ENCODE measurements at regions not wholly inside any gene's neighbourhood (a gene's known extent, or its start where the extent isn't known, plus 50 kb on each side); places are given as distances from the start of the nearest gene placed in this dataset.

- no peak for TF ChIP-seq HBP1 (CRISPR knock-in tag; IDR thresholded peaks at IDR 0.05; ENCODE audit: low read depth)
- no peak for TF ChIP-seq ZFP91 (CRISPR knock-in tag; IDR thresholded peaks at IDR 0.05; ENCODE audit: borderline replicate concordance)
- TF ChIP-seq JUND (CRISPR knock-in tag; IDR thresholded peaks at IDR 0.05) = no peak
- TF ChIP-seq THAP9 (CRISPR knock-in tag; IDR thresholded peaks at IDR 0.05; ENCODE audit: borderline replicate concordance) = no peak
- no peak for TF ChIP-seq ZNF777 (CRISPR knock-in tag; IDR thresholded peaks at IDR 0.05)
- TF ChIP-seq HIVEP1 (CRISPR knock-in tag; IDR thresholded peaks at IDR 0.05) = no peak
- no peak for TF ChIP-seq TOE1 (CRISPR knock-in tag; IDR thresholded peaks at IDR 0.05)
- no peak for TF ChIP-seq SIX1 (CRISPR knock-in tag; IDR thresholded peaks at IDR 0.05; ENCODE audit: borderline replicate concordance)
- TF ChIP-seq CAMTA2 (CRISPR knock-in tag; IDR thresholded peaks at IDR 0.05; ENCODE audit: borderline replicate concordance) = no peak
- no peak for TF ChIP-seq NCOA1 (CRISPR knock-in tag; IDR thresholded peaks at IDR 0.05)
- TF ChIP-seq ZC3H4 (CRISPR knock-in tag; IDR thresholded peaks at IDR 0.05; ENCODE audit: borderline replicate concordance) = no peak
- TF ChIP-seq ZNF619 (CRISPR knock-in tag; IDR thresholded peaks at IDR 0.05) = no peak
- no peak for TF ChIP-seq ZXDC (CRISPR knock-in tag; IDR thresholded peaks at IDR 0.05)
- TF ChIP-seq FOXO1 (CRISPR knock-in tag; IDR thresholded peaks at IDR 0.05) = no peak
- TF ChIP-seq ZNF704 (CRISPR knock-in tag; IDR thresholded peaks at IDR 0.05; ENCODE audit: borderline replicate concordance) = no peak
- no peak for TF ChIP-seq ZNF44 (CRISPR knock-in tag; IDR thresholded peaks at IDR 0.05)
Measured at GRCh38 chr9:80701061-80701460, 988.3 kb downstream of the TLE1 start (continued).
